ENCODE measurements at regions not wholly inside any gene's neighbourhood (a gene's known extent, or its start where the extent isn't known, plus 50 kb on each side); places are given as distances from the start of the nearest gene placed in this dataset.

DNA sequence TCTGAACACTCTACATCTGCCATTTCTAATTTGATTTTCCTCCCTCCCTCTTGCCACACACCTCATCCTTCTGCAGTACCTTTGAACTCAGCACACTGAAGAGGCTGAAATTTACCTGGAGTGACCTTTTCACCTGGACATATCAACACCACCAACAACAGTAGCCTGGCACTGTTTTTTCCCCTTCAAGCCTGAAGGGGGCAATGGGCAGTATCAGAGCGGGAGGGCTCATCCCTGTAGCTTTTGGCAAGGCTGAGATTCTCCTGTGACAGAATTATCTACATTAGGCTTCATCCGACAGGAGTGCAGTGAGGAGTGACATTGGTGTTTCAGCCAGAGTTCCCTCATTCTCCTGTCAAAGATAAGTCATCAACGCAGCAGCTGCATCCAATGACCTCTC is 312.8 kb upstream of the SPTLC3 start:
- Histone ChIP-seq H4K20me1 (ENCODE audit: low read depth) (no peaks in the 10 kb centered on the region), H3K36me3 (no peaks in the 10 kb centered on the region), H3K27ac (no peak overlapping the region), H3K4me2 (no peak overlapping the region), H2AFZ (replicated peaks) (no peak overlapping the region), H3K4me3 (no peak overlapping the region), H3K79me2 (ENCODE audit: low read depth) (no peaks in the 10 kb centered on the region), H3K4me1 (no peaks in the 10 kb centered on the region), H3K9me3 (ENCODE audit: low read depth) (no peaks in the 10 kb centered on the region), H3K27me3 (no peaks in the 10 kb centered on the region), H3F3A (ENCODE audit: low read depth) (no peaks in the 10 kb centered on the region), H3K9ac (no peak overlapping the region)
- H3K9me3 Mint-ChIP-seq, result no peaks in the 10 kb centered on the region
- TF ChIP-seq EZH2phosphoT487 (IDR thresholded peaks at IDR 0.05) (no peak), CTCF (IDR thresholded peaks at IDR 0.05) (no peak), EZH2 (IDR thresholded peaks at IDR 0.05) (no peak)
- H3K27ac Mint-ChIP-seq, result no peak overlapping the region
- H3K27me3 Mint-ChIP-seq (ENCODE audit: insufficient read depth, low read depth), result peaks cover 3% of the 10 kb centered on the region
- H3K36me3 Mint-ChIP-seq, result no peaks in the 10 kb centered on the region
- no peaks in the 10 kb centered on the region for H3K4me1 Mint-ChIP-seq
- H3K4me3 Mint-ChIP-seq, result no peak overlapping the region
- DNase-seq (ENCODE audit: low spot score), result no peak

DNA sequence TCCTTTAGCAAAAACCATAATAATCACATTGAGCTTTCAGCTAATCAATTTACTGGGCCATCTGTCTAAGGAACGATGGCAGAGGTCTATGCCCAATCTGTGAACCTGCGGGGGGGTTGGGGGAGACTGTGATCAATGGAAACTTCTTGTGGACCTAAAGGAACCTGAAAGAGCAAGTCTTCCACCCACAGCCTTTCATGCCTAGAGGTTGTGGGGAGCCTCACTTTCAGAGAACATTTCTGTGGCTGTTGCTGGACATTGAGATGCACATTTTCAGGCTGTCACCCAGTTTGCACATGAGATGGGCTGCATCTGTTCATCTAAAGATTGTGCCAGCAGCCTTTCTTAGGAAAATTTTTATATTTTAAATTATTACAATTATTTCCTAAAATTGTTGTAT is 310.0 kb upstream of the SPTLC3 start:
- Histone ChIP-seq H3K27ac (no peak overlapping the region), H3K4me2 (no peak overlapping the region), H3K4me1 (no peaks in the 10 kb centered on the region), H3K27me3 (no peaks in the 10 kb centered on the region), H3K9me3 (ENCODE audit: low read depth) (no peaks in the 10 kb centered on the region), H3K79me2 (ENCODE audit: low read depth) (no peaks in the 10 kb centered on the region), H3K36me3 (no peaks in the 10 kb centered on the region), H4K20me1 (ENCODE audit: low read depth) (no peaks in the 10 kb centered on the region), H3K9ac (no peak overlapping the region), H3K4me3 (no peak overlapping the region), H2AFZ (replicated peaks) (no peak overlapping the region), H3F3A (ENCODE audit: low read depth) (no peaks in the 10 kb centered on the region)
- no peaks in the 10 kb centered on the region for H3K4me1 Mint-ChIP-seq
- H3K36me3 Mint-ChIP-seq, result no peaks in the 10 kb centered on the region
- H3K27me3 Mint-ChIP-seq (ENCODE audit: insufficient read depth, low read depth), result peaks cover 3% of the 10 kb centered on the region
- DNase-seq (ENCODE audit: low spot score), result no peak
- no peaks in the 10 kb centered on the region for H3K9me3 Mint-ChIP-seq
- no peak overlapping the region for H3K4me3 Mint-ChIP-seq
- TF ChIP-seq CTCF (IDR thresholded peaks at IDR 0.05) (no peak), EZH2 (IDR thresholded peaks at IDR 0.05) (no peak), EZH2phosphoT487 (IDR thresholded peaks at IDR 0.05) (no peak)
- H3K27ac Mint-ChIP-seq, result no peak overlapping the region

DNA sequence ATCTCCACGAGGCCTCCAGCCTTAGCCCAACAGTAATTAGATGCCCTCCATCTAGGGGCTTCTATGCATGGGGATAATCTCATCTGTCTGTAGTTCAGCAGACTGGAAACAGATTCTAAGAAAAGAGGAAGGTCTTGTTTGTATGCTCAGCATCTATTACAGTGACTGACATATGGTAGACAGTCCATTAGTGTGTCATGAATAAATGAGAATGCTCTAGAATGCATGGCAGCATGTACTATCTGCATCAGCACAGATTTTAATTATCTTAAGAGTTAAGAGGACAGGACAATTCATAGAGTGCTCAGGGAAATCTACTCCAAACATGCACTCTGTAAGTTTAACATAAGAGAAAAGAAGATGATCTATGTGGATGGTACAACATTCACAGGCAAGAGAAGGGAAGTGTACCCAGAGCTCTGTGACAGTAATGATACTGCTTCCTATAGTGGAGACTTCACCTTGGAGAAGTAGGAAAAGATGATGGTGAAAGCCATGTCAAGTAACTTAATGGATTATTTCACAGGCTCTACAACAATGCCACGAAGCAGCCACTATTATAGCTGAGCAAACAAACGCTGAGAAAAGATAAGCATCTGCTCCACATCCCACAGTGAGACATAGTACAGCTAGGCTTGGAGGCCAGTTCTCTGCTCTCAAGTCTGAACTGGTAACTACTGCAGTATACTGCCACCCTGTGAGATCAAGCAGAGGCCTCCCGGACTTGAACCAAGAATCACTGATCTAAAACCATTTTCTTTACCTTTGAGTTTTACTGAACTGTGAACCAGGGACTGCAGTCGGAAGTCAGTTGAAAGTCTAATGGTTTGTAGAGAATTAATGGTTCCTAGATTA is 309.2 kb upstream of the SPTLC3 start:
- Histone ChIP-seq H3K27me3 (no peaks in the 10 kb centered on the region), H4K20me1 (ENCODE audit: low read depth) (no peaks in the 10 kb centered on the region), H3K4me2 (no peak overlapping the region), H3K4me3 (no peak overlapping the region), H2AFZ (replicated peaks) (no peak overlapping the region), H3K36me3 (no peaks in the 10 kb centered on the region), H3K4me1 (no peaks in the 10 kb centered on the region), H3K27ac (no peak overlapping the region), H3K9me3 (ENCODE audit: low read depth) (no peaks in the 10 kb centered on the region), H3K79me2 (ENCODE audit: low read depth) (no peaks in the 10 kb centered on the region), H3F3A (ENCODE audit: low read depth) (no peaks in the 10 kb centered on the region), H3K9ac (no peak overlapping the region)
- Mint-ChIP-seq H3K4me3 (no peak overlapping the region), H3K27ac (no peak overlapping the region), H3K36me3 (no peaks in the 10 kb centered on the region), H3K9me3 (no peaks in the 10 kb centered on the region), H3K4me1 (no peaks in the 10 kb centered on the region), H3K27me3 (ENCODE audit: insufficient read depth, low read depth) (peaks cover 3% of the 10 kb centered on the region)
- no peak for TF ChIP-seq CTCF (IDR thresholded peaks at IDR 0.05)
- TF ChIP-seq EZH2 (IDR thresholded peaks at IDR 0.05), result no peak
- no peak for TF ChIP-seq EZH2phosphoT487 (IDR thresholded peaks at IDR 0.05)
- DNase-seq (ENCODE audit: low spot score), result no peak
